HG03045 (cell line): ENCODE measurements at regions not wholly inside any gene's neighbourhood (a gene's known extent, or its start where the extent isn't known, plus 50 kb on each side); places are given as distances from the start of the nearest gene placed in this dataset.

Source experiments
- ATAC-seq: cut with Tn5 transposase; IDR thresholded peaks from one replicate; pipeline ENCODE4 v1.9.1; 2021; ENCODE audit warnings: mild to moderate bottlenecking, moderate library complexity; ENCODE audit not compliant: unreplicated experiment

DNA sequence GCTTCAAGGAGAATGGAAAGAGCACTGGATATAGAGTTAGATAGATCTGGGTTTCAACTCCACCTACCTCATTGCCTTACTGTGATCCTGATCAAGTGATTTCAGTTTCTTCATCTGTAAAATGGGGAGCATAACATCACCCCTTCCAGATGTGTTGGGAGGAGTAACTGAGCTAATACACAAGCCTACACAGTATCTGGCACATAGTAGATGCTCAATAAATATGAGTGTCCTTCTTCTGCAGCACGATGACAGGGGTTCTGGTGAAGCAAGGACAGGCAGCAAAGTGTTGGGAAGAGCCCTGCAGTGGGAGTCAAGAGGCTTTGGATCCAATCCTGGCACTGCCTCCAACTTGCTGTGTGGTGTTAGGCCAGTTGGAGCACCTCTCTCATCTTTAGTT, 270.0 kb downstream of the UACA start:
- no peak for ATAC-seq

DNA sequence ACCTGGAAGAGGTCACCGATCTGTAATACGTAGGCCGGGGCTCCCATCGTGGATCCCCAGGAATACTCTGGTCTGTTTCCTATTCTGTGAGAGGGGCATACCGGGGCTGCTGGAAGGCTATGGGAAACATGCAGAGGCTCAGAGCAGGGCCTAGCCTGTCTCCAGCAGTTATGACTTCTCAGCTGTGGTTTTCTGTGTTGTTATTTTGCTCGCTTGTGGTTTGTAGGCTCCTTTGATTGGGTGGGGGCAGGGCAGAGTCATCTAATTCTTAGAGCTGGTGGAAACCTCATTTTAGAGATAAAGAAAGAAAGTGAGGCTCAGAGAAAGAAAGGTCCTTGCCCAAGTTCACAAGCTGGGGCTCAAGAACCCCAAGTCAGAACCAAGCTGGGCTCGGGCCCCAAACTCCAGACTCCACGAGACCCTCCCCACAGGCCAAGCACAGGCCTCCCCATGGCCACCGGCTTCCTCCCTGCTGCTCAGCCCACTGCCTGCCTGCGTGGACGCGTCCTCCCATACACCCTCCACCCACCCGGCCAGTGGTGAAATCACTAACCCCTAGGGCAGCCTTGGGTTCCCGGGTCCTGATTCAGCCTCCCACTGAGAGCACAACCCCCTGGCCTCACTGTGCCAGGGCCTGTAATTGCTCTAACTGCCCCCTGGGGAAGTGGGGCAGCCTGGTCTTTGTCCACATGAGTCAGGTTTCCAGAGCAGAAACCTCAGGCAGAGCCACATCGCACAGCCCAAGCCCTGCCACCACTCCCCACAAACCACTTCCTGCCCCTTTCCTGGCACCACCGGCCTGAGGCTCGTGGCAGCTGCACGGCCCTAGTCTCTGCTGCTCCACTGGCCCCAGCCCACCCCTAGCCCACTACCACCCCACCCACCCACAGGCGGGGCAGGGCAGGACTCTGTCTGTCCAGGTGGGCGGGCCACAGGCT, 270.8 kb downstream of the UACA start:
- ATAC-seq: peak; percentile 52

DNA sequence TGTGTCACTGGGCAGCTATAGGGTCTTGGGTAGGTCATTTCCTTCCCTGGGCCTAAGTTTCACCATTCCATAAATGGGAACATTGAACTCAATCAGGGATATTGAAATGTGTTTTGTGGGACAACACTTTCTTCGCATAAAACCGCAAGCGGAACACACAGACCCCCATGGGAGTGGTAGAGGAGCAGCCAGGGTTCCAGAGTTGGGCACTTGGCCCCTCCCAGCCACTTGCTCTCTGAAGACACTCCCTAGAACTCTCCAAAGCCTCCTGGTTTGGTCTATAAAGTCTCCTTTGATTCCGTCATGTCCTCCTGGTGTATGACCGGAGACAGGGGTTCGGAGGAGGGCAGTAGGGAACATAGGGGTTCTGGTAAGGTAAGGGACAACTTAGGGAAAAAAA, 271.7 kb downstream of the UACA start:
- ATAC-seq: no peak

DNA sequence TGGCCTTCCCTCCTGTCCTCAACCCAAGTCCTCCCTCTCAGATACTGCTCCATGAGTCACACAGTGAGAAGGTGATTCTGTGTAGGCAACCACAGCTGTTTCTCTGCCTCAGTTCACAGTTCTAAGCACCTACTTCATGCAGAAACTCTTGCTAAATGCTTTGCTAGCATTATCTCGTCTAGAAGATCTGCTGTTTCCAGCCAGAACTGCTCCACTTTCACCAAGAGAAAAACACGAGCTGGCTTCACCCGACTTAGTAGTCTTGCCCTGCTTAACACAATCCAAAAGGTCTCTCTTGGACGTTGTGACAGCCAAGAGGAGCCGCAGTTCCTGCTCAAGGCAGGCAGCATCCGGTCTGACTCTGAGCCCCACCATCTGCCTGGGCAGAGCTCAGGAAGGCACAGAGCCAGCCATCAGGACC, 272.1 kb downstream of the UACA start:
- ATAC-seq: no peak

DNA sequence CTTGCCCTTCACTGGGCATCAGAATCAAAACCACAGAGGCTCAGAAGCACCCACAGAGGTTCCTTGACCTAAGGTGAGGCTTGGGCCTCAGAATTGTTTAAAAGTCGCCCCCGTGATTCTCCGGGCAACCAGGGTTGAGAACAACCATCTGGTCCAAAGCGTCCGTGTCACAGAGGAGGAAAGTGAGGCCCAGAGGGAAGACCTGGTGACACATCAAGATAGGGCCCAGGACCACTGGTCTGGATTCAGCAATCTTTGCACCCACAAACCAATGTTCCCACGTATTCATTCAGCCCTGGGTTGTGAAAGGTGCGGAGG, 272.6 kb downstream of the UACA start:
- ATAC-seq: no peak

DNA sequence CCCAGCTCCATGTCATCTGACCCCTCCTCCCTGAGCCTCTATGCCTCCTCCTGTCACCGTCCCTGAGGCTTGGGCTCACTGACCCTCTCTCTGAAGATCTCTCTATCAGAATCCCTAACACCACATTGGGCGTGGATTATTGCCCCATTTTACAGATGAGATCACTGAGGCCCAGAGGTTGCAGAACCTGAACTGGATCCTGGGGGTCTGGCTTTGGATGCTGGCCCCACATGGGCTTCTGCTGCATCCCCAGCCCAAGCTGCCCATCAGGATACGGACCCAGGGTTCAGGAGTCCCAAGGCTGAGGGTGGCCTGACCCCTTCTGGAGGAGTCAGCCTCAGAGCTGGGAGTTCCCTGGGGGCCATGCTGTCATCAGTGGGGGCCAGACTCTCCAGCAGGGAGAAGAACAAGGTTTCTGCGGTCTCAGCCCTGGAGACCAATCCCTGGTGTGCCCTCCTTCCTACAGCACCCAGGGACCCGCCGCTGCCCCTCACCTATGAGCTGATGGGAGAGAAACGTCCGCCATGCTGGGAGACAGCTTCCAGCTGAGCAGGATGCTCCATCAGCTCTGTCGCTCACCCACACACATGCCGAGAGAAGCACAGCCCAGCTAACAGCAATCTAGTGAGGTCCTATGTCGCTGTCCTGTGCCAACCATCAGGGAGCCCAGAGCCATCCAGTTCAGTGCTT, 273.1 kb downstream of the UACA start:
- no peak for ATAC-seq

DNA sequence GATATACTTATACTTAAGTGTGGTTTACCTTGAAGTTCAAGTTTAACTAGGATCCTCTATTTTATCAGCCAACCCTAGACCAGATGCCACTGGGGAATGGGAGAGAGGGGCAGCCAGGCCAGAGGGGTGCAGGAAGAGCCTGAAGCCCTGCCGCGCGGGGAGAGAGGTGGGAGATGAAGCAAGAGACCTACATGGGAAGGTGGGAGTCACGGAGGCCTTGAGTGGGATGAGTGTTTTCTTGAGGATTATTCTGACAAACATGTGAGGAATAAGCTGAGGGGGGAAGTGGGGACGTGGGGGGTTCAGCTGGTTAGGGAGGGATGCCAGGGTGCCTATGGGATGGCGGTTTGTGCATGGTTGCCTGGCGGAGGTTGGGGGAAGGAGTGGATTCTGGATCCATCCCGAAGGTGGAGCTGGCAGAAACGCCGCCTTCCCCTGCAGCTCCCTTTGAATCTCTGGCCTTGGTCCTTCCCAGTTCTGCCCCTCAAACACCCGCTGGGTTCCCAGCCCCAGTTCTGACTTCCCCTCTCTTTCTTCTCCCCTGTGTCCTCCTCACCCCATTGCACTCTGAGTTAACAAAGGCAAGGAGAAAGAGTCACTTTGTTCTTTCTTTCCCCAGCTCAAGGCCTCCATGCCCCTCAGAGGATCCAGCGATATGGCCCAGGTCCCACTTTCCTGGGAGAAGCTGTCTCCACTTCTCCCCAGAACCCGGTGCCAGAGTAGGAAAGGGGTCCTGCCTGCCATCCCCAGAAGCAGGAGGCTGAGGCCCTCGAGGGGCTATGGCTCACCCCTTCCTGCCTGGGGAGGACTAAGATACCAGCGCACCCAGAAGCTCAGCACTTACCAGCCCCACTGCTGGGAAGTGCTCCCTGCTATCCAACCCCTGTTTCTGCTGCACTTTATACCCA, 274.2 kb downstream of the UACA start:
- ATAC-seq: no peak

DNA sequence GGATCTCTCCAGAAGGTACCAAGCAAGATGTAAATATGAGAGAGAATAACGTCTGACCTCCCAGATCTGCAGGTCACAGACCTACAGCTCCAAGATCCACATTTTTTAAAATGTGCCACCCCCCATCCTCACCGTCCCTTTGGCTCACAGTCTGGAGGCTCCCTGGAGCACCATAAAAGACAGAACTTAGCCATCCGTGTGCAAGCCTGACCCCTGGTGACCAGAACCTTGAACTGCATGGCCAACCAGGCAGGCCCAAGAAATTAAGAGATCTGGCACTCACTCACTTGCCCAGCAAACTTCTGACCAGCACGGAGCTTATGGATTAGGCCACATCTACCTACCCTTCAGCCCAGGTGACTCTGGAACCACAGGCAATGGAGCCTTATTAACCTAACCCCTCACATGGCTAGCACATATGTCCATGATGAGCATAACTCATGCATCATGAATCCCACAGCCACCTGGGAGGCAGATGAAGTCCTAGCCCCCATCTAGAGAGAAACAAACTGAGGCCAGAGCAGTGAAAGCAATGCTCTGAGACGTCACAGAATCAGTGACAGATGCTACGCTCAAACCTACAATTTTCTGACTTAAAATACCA, 275.3 kb downstream of the UACA start:
- ATAC-seq: no peak

DNA sequence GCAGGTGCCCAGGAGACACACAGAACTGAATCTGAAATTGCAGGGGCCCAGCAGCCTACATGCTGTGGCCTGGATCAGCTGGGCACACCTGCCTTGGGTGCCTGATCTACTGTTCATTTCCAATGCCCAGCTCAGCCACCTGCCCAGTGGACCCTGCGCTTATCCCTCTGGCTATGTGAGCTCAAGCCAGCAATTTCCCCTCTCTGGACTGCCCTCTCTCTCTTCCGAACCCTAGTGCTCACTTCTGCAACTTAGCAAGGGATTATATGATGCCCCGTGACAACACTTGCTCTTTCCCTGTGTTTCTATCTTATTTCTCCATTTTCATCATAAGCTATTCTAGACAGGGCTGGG, 276.0 kb downstream of the UACA start:
- ATAC-seq: no peak

DNA sequence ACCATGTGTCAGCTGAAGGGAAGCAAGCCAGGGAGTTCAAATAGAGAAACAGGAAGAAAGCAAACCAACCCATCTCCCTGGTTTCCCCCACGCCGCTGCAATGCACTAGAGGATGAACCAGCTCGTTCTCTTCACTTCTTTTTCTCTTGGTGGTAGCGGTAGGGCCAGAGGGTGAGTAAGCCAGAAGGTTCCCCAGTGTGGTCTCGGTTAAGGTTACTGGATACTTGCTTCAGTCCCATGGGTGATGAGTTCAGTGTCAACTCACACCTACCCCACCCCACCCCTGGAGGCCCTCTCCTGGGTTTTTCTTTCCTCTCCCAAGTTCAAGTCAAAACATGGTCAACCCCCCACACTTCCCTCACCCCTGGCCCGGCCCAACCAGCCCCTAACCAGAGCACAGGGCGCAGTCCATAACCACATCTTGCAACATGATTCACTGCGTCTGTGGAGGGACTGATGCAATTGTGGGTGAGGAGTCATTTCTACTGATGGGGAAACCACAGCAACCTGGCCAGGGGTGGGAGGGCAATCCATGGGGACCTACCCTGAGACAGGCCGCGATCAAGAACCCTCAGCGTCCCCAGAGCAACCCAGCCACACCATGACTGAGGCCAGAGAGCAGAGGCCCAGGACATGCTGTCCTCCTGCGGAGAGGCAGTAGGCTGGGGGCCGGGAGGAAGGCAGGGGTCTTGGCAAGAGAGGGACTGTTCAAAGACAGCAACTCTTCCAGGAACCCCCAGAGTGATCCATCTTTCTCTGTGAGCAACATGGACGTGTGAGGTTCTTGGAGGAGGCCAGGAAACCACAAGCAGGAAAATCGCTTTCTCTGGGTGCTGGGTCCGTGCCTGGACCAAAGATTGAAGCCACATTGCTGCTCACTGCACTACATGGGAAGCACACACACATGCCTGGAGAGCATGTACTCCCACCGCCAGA, 276.6 kb downstream of the UACA start:
- peak; percentile 67 for ATAC-seq

DNA sequence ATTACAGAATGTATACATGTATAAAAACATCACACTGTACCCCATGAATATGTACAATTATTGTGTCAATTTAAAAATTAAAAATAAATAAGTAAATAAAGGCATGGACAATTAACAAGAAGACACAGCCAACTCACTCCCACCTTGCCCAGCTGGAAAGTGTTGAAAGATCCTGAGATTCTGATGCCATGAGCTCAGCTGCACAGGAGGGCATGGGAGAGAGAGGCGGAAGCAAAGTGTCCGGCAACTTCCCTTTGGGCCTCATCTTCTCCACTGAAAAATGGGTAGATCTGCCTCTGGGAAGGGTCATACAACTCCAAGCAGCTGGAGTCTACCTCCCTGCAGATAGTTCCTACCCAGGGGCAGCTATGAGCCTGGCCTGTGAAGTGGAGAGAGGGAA, 277.3 kb downstream of the UACA start:
- ATAC-seq: no peak

DNA sequence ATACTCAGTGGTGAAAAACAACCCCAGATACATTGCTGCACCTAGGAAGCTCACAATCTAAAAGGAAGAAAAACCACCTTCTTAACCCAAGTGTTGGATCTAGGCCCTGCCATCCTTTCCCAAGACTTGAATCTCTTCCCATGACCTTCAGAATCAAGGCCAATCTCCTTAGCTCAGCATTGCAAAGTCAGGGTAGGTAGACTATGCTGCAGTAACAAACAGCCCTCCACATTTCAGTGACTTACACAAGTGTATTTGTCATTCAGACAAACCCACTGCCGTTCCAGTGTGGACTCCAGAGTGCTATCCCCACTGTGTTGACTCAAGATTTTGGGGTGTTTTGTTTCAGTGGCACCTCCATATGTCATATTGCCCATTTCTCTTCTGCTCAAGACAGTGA, 278.4 kb downstream of the UACA start:
- no peak for ATAC-seq

DNA sequence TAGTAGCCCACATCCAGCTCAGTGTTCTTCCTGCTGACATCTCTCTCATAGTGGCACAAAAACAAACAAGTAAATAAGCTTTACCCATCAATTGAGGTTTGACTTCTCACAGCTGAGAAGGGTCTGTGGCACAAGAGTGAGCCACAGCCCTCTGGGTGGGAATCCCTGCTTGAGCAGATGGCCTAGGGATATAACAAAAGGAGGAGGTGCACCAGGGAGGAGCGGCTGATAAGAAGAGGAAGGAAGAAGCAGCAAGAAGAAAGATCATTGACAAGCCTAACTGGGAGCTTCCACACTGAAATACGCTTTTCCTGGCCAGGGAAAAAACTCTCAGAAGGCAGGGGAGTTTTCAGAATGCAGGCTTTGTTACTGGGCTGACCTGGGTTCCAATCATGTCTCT, 279.8 kb downstream of the UACA start:
- ATAC-seq: no peak

DNA sequence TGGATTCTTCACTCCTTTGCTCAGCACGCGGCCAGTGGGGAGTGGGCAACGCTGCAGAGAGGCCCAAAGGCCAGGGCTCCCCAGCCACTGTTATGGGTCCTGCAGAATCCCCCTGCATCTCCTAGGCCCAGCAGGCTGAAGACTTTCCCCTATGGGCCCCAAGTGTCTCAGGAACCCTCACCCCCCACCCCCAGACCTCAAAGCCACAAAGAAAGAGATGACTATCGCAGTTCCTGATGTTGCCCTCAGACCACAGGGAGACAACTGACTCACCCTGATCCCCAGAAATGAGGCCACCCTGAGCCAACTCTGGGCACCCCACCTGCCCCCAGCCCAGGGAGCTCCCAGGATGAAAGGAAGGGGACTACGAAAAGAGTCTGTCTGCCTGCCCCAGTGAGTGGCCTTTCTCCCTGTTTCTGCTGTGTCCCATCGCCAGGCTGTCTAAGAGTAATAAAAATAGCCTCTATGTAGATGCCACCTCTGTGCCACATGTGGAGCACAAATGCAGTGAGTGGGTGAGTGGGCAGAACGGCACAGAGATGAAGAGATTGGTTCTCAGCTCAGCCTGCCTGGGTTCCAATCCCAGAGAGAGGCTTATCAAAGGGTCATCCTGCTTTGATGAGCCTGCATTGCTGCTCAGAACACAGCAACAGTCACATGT, 283.0 kb downstream of the UACA start:
- ATAC-seq: no peak

DNA sequence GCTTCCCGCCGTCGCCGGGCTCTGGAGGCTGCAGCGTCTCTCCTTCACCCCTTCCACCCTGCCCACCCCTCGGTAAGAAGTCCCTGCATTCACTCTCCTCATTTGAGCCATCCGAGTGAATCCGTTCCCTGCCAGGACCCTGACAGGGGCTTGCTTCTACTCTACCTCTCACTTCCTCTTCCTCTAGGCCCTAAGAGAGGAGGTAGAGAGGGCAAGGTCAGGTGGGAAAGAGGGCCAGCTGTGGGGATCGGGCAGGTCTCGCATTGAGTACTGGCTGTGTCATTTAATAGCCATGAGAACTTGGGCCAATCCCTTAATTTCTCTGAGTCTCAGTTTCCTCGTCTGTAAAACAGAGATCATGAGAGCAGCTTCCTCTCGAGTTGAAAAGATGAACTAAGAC, 283.6 kb downstream of the UACA start:
- ATAC-seq: no peak

DNA sequence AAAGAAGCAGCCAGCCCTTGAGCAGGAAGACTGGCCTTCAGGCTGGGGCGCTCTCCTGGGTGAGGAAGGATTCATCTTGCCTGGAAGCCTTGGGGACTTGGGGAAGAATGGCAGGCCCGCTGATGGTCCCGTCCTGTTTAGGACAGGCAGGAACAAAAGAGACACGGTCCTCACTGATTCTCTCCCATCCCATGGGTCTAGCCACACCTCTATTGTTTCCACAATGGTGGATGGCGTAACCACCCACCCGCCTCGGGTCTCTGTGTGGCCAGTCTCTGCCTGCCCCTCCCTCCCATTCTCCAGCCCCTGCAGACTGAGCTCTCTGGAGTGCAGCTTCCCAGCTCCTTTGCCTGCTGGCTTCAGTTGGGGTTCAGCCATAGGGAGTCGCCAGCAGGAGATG, 284.3 kb downstream of the UACA start:
- ATAC-seq: no peak

DNA sequence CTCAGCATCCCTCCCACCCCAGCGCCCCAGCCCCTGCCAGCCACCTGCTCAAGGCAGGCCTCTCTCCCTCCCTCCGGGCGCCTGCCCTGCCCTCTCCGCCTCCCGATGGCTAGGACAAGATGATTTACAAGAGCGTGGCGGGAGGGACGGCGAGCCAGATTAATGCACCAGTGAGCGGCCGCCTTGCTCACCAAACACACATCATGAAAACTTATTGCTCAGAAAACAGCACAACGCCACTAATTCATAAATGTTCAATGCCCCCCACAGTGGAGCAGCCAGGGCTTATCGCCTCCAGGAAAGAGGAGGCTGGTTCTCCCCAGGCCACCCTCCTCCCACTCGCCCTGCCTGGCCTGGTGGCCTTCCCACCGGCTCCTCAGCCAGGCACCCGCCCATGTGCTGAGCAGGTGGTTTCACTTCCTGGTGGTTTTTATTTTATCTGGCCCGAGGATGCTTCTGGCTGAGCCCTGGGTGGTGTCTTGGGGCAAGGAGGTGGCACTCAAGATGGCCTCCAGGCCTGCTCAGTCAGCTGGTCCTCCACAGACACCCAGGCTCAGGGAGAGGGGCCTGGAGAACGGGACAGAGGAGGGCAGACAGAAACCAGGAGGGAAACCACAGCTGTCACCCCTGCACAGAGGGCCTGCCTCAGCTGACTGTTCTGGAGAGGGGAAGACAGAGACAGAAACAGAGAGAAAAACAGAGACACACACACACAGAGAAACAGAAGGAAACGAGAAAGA, 284.9 kb downstream of the UACA start:
- peak; percentile 52 for ATAC-seq

DNA sequence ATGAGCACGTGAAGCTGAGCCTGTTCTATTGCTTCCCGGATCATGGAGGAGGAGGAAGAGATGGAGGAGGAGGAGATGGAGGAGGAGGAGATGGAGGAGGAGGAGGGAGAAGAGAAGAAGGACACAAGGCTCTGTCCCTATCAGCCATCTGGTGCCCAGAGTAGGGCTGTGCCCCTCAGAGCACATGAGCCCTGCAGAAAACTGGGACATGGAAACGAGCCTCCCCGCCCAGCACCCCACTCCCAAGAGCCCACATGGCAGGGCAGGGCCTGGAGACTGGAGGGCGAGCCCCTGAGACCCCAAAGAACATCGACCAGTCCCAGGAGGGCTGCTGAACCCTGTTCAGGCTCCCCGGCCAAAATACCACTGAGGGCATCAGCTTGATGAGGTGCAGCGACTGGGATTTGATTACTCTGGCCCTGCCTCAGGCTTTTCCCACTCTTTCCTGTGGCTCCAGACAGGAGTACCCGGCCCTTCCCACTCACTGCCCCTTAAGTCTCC, 285.6 kb downstream of the UACA start:
- no peak for ATAC-seq

DNA sequence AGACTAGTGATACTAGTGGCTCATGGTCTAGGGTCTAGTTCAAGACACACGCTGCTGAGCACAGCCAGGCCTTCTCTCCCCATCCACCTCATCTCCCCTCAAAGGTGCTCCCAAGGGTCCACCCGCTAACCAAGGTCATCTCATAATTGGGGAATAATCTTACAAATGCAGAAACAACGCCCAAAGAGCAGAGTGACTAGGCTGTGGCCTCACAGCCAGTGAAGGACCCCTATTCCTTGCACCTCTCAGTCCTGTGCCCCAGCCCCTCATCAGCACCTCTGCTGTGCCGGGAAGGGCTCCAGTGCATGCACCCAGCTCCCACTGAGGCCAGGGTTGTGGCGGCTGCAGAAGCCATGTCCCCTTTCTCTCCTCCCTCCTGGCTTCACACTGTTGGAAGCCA, 286.9 kb downstream of the UACA start:
- no peak for ATAC-seq
